Activated CD4-positive, alpha-beta T cell treated with anti-CD3 and anti-CD28 coated beads, Interleukin-2, amount 50 U/mL, for 24 hours (primary cell): ENCODE measurements at regions not wholly inside any gene's neighbourhood (a gene's known extent, or its start where the extent isn't known, plus 50 kb on each side); places are given as distances from the start of the nearest gene placed in this dataset.
"Not testable (repeated sequence)": the region's sequence is repeated elsewhere in the genome, so short reads cannot be mapped to it uniquely, and the experiment has no call there.

Source experiments
- DNase-seq, 2 donors: peaks; one replicate each; pipeline ENCODE4 v3.0.0-alpha.2; 2020; ENCODE audit warnings: low read depth in 1 of 2, low spot score in 1 of 2

- no peak for DNase-seq
These were observed 70.0 kb downstream of the KCTD15 start for GRCh38 chr19:33866696-33867095.

DNA sequence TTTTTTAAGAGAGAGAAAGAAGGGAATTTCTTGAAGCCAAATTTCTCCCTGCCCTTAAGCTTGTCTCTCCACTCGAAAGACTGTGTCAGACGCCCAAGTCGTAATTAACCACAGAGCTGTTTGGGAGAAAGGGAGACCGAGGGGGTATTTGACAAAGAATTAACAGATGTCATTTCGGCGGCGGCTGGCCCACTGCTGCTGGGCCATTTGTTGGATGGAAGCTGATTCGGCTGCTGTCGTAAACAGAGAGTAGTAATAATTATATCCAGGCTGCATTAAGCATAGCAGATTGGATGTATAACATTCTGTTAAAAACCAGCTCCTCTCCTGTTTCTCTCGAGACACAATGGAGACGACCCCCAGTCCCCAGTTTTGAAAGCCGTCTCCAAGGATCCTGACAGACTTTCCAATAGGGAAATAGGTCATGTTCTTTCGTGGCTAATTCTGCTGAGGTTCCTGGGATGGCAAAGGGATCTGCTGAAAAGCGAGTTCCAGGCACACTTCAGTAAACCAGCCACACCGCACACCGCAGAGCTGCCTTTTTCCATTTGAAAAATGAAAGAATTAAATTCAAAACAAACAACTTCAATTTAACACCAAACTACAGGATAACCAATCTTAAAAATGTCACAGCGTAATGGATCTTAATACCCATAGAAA, 71.5 kb downstream of the KCTD15 start:
- DNase-seq, result no peak

DNA sequence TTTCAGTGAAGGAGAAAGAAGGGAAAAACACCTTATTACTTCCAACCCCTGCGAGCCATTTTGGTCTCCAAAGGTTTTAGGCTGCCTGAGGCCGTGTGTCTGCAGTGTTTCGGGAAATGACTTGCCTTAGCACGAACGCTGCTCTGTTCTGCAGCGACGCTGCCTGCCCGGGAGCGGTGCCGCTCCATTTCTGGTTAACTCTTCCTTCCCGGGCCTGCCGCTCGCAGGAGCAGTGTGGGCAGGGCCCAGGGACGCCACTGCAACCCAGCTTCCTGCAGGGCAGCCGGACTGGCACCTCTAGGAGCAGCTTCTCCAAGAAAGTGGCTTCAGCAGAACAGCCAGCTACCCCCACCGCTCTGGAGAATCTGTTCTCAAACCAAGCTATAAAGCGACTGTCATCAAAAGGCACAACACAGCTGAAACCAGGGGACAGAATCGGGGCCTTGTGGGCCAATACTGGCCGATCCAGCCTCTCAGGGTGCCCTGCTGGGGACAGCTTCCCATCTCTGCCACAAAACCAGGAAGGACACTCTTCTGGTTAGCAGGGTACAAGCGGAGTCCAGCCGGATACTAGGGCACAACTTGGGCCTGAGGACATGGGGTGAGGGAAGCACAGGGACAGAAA, 72.2 kb downstream of the KCTD15 start:
- DNase-seq, result no peak

DNA sequence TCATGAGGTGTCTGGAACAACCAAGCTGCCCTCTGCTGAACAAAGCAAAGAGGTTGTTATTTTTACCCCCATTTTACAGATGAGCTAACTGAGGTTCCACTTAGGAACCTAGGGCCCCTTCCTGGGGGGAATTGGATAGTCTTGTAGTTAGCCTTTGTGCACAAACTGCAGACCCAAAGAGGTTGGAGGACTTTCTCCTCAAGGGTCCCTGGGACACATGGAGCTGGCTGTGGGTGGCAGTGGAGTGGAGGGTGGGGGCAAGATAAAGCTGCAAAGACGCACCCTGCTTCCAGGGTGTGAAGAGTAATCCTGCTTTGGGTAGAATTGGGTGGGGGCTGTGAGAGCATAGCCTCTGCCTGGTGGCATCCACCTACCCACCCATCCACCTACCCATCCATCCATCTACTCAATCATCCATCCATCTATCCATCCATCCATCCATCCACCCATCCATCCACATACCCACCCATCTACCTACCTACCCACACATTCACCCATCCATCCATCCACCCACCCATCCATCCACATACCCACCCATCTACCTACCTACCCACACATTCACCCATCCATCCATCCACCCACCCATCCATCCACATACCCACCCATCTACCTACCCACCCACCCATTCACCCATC, 73.7 kb downstream of the KCTD15 start:
- DNase-seq, result not testable (repeated sequence)

- no peak for DNase-seq
These were observed 74.9 kb downstream of the KCTD15 start for GRCh38 chr19:33871605-33872004.

DNA sequence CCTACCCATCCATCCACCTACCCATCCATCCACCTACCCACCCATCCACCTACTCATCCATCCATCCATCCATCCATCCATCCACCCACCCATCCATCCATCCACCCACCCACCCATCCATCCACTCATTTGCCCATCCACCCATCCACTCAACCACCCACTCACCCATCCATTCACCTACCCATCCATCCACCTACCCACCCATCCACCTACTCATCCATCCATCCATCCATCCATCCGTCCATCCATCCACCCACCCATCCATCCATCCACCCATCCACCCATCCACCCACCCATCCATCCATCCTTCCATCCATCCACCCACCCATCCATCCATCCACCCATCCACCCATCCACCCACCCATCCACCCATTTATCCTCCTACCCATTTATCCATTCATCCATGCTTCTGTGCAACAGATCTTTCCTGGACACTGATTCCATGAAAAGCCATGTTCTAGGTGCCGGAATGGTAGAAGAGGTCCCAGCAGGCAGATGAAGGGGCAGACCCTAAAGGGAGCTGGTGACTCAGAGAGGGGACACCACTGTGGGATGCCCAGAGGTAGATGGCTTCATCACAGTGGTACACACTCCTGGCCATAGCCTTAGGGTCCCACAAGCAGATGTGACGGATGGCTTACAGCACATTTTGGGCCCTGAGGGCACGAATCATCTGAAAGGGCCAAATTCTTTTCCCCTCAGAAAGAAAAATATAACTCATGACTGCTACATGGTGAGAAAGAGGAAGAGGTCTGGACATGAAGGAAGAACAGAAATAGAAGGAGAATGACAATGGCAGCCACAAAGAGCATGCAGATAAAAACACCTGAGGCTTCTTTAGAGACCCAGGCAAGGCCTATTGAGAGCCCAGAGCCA, 76.0 kb downstream of the KCTD15 start:
- no peak for DNase-seq

GRCh38 chr19:33875071-33875470, 78.4 kb downstream of the KCTD15 start:
- DNase-seq, result no peak

- DNase-seq, result no peak
These were observed 79.5 kb downstream of the KCTD15 start for GRCh38 chr19:33876192-33876591.

- no peak for DNase-seq
These were observed 81.4 kb downstream of the KCTD15 start for GRCh38 chr19:33878030-33878544.

GRCh38 chr19:33878910-33879810, 82.5 kb downstream of the KCTD15 start:
- no peak for DNase-seq

DNA sequence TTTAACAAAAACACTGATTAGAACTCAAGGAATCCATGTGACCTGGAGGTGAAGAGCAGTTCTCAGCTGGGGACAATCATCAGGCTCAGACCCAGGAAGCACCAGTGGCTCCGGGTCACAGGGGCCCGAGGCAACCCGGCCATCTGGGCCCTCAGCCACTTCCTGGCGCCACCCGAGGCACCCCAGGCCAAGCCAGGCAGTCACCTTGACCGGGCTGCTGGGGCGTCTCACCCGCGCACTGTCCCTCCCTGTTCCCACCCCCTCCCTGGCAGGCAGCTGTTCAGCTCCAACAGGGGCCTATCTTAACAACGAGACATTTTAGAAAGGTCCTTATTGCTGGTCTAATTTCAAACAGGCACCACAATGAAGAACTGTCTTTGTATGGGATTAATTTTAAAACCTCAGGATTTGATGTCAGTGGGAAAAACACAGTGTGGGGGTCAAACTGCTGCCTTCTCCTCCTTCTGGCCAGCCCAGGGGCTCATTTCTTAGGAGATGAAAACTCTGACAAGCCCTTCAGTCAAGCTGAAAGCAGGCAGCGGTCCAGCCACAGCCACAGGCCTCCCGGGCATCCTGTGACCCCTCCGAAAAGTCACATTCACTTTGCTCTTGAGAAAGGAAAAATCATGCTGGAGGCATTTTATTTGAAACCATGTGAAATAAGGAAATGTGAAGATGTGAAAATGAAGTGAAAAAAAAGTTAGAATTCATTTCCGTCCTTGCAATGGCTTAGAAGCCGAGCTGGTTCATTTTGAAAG, 83.3 kb downstream of the KCTD15 start:
- DNase-seq, result no peak

GRCh38 chr19:33883859-33884519, 87.3 kb downstream of the KCTD15 start:
- no peak for DNase-seq

GRCh38 chr19:33885236-33885635, 88.6 kb downstream of the KCTD15 start:
- DNase-seq, result no peak

DNA sequence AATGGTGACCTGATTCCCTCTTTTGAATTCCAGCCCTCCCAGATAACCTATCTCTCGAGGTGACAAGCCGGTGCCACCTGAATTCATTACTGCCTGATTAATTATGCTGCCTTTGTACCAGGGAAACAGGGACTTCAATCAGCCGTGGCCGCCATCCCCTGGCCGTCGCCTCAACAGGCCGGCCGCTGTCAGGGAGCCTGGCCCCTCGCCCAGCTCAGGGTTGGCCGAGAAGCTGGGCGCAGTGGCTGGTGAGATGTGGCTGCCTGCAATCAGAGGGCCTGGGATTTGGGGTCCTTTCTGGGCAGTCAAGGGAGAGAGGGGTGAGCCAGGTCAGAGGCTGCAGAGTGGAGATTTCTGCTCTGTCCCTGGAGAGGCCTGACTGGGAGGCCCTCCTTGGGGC, 91.2 kb downstream of the KCTD15 start:
- DNase-seq, result no peak

GRCh38 chr19:33888665-33889064, 92.0 kb downstream of the KCTD15 start:
- DNase-seq, result no peak

- no peak for DNase-seq
These were observed 93.9 kb downstream of the KCTD15 start for GRCh38 chr19:33890569-33890968.

- DNase-seq, result no peak
These were observed 95.1 kb downstream of the KCTD15 start for GRCh38 chr19:33891773-33892172.

GRCh38 chr19:33894787-33895186, 98.1 kb downstream of the KCTD15 start:
- no peak for DNase-seq

DNA sequence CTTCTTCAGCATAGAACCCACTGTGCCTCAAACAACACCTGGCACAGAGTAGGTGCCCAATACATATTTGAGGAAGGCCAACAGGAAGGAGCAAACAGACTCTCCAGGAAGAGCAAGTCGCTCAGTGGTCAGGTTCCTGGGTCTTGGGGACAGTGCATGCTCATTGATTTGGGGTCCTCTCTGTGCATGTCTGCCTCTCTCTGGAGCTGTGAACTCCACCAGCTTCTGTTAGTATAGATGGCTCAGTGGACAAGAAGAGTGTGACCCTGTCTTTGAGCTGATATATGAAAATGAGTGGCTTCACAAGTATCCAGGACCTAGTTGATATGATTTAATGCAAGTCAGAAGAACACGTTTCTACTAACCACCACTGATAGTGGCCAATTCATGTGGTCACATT, 98.7 kb downstream of the KCTD15 start:
- no peak for DNase-seq
